A549 (cell line): ENCODE measurements at regions not wholly inside any gene's neighbourhood (a gene's known extent, or its start where the extent isn't known, plus 50 kb on each side); places are given as distances from the start of the nearest gene placed in this dataset.
A peak's percentile ranks its signal among the peaks of the same experiment; 100 is the strongest.

ENCODE experiments used
- ATAC-seq, 2 experiments: fragments of 200-7000 bp in 1 of 2; fragments of >200 bp in 1 of 2; cut with Nextera tagmentation in 1 of 2; cut with Tn5 transposase in 1 of 2; 3 replicates each; pipeline versions ENCODE4 v1.8.0 to v1.9.1; 2018 to 2020; ENCODE audit warnings: mild to moderate bottlenecking in 1 of 2, moderate library complexity in 1 of 2
- CTCF ChIA-PET: fragments of 300-600 bp; sonication (Branson Sonifier 250); formaldehyde crosslinking; extraction: SDS; loops from one replicate; lab custom pipeline; 2021; ENCODE audit warnings: antibody characterized with exemption, inconsistent platforms; lab: Yijun Ruan, JAX
- POLR2A ChIA-PET: fragments of 350-600 bp; formaldehyde crosslinking; extraction: SDS; loops from one replicate; lab custom pipeline; 2021; ENCODE audit warnings: antibody characterized with exemption, inconsistent platforms; lab: Yijun Ruan, JAX
- DNase-seq, 2 experiments: peaks; one replicate each; pipeline versions ENCODE4 v3.0.0 to v3.0.0-alpha.2; 2011 to 2016; ENCODE audit warnings: low read depth in 1 of 2, low spot score in 1 of 2
- FAIRE-seq: peaks from 2 replicates; lab custom pipeline; 2011; peaks lifted over from hg19 to GRCh38; lab: Jason Lieb, UNC
- H3K27ac ChIP-seq, 2 experiments: fragments of >200 bp; sonication (Bioruptor Twin); formaldehyde crosslinking; 3 replicates each; pipeline ENCODE4 v1.5.1; 2016 to 2017
- H3K4me1 ChIP-seq: fragments of >200 bp; sonication (Bioruptor Twin); formaldehyde crosslinking; 3 replicates; pipeline ENCODE4 v1.6.1; 2016
- H3K4me2 ChIP-seq: fragments of >200 bp; sonication (Bioruptor Twin); formaldehyde crosslinking; 3 replicates; pipeline ENCODE4 v1.6.1; 2016
- H3K4me3 ChIP-seq: fragments of >200 bp; sonication (Bioruptor Twin); formaldehyde crosslinking; 3 replicates; pipeline ENCODE4 v1.5.1; 2016
- H3K9me3 ChIP-seq: fragments of >200 bp; sonication (Bioruptor Twin); formaldehyde crosslinking; 3 replicates; pipeline ENCODE4 v1.6.1; 2016
- CBX2 ChIP-seq: fragments of 200-600 bp; sonication (generic); IDR thresholded peaks from 2 replicates; pipeline ENCODE4 v1.6.1; 2016; ENCODE audit warnings: low read depth, mild to moderate bottlenecking, borderline replicate concordance
- CBX8 ChIP-seq: fragments of 200-600 bp; sonication (generic); IDR thresholded peaks from 2 replicates; pipeline ENCODE4 v1.6.1; 2016
- FOSL2 ChIP-seq, 2 experiments: fragments of 450-650 bp in 1 of 2; fragments of >200 bp in 1 of 2; sonication (Bioruptor Twin) in 1 of 2; formaldehyde crosslinking; IDR thresholded peaks; 2 replicates each; pipeline versions ENCODE4 v1.5.0 to v1.6.1; 2016 to 2020; ENCODE audit warnings: mild to moderate bottlenecking in 1 of 2, moderate library complexity in 1 of 2
- HDAC2 ChIP-seq: fragments of 200-600 bp; sonication (generic); IDR thresholded peaks from 2 replicates; pipeline ENCODE4 v1.6.1; 2016
- HOXB13 ChIP-seq: fragments of 250-450 bp; sonication (Bioruptor Pico); IDR thresholded peaks from 2 replicates; pipeline ENCODE4 v1.5.0; 2020; ENCODE audit warnings: low read depth, mild to moderate bottlenecking, moderate library complexity
- HOXB5 ChIP-seq: fragments of 250-450 bp; sonication (Bioruptor Pico); IDR thresholded peaks from 2 replicates; pipeline ENCODE4 v1.5.0; 2020; ENCODE audit warnings: mild to moderate bottlenecking, moderate library complexity
- JUN ChIP-seq, 2 experiments: fragments of >200 bp; sonication (Bioruptor Twin); formaldehyde crosslinking; IDR thresholded peaks; 2 replicates in 1 of 2; 3 replicates in 1 of 2; pipeline ENCODE4 v1.6.1; 2016 to 2017
- JUNB ChIP-seq: fragments of >200 bp; sonication (Bioruptor Twin); formaldehyde crosslinking; IDR thresholded peaks from 2 replicates; pipeline ENCODE4 v1.6.1; 2016
- RAD21 ChIP-seq, 2 experiments: fragments of >200 bp in 1 of 2; sonication (Bioruptor Twin) in 1 of 2; formaldehyde crosslinking in 1 of 2; IDR thresholded peaks in 1 of 2; conservative IDR thresholded peaks in 1 of 2; 2 replicates in 1 of 2; 3 replicates in 1 of 2; pipeline ENCODE4 v1.6.1; 2012 to 2018; ENCODE audit warnings: inconsistent platforms in 1 of 2
- RARB ChIP-seq: fragments of 250-450 bp; sonication (Bioruptor Pico); IDR thresholded peaks from 2 replicates; pipeline ENCODE4 v1.8.0; 2021; ENCODE audit warnings: mild to moderate bottlenecking, moderate library complexity
- SMC3 ChIP-seq: fragments of >200 bp; sonication (Bioruptor Twin); formaldehyde crosslinking; IDR thresholded peaks from 3 replicates; pipeline ENCODE4 v1.6.1; 2018; ENCODE audit warnings: inconsistent platforms
- SREBF2 ChIP-seq: fragments of 450-650 bp; IDR thresholded peaks from 2 replicates; pipeline ENCODE4 v1.6.1; 2014; ENCODE audit warnings: mild to moderate bottlenecking, moderate library complexity
- ZFP36 ChIP-seq: fragments of 450-650 bp; IDR thresholded peaks from 2 replicates; pipeline ENCODE4 v1.6.1; 2014; ENCODE audit warnings: borderline replicate concordance; ENCODE audit not compliant: partially characterized antibody
- WGBS: methylation state at CpG from one replicate; pipeline ENCODE4 v1.1.6; 2017; ENCODE audit errors: missing lambda C conversion rate; 5-methylcytosine and 5-hydroxymethylcytosine counted together
- TF ChIP-seq, protein P1 (sequence below): fragments of 450-650 bp; IDR thresholded peaks from 2 replicates; pipeline ENCODE4 v1.6.1; 2014; ENCODE audit warnings: antibody characterized with exemption
- TF ChIP-seq, protein P2 (sequence below): fragments of >200 bp; sonication (Bioruptor Twin); formaldehyde crosslinking; IDR thresholded peaks from 3 replicates; pipeline ENCODE4 v1.5.1; 2016
- TF ChIP-seq, protein P3 (sequence below): fragments of 200-600 bp; sonication (generic); IDR thresholded peaks from 2 replicates; pipeline ENCODE4 v1.6.1; 2016; ENCODE audit warnings: antibody characterized with exemption, mild to moderate bottlenecking, moderate library complexity
- TF ChIP-seq, protein P4 (sequence below): fragments of >200 bp; sonication (Bioruptor Twin); formaldehyde crosslinking; IDR thresholded peaks from 3 replicates; pipeline ENCODE4 v1.6.1; 2016

DNA sequence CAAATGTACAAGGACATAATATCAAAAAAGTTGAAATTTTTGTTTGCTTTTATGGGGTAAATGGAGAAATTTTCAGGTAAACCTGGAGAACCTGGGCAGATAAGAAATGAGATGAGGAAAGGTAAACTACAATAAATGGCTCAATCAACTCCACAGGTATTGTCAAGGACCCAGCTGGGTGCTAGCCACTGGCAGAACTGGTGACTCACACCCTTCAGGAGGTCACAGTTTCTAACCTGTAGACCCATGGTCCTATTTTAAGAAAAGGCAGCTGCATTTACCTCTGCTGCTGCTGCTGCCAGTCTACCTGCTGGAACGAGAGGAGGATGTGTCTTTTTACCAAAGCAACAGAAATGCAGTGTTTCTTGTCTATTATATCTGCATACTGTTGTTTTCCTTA lies 226.6 kb downstream of the ALG10B start:
- DNase-seq = no peak
- POLR2A ChIA-PET = no interaction called here
- no peak for FAIRE-seq
- TF ChIP-seq, protein P1, sequence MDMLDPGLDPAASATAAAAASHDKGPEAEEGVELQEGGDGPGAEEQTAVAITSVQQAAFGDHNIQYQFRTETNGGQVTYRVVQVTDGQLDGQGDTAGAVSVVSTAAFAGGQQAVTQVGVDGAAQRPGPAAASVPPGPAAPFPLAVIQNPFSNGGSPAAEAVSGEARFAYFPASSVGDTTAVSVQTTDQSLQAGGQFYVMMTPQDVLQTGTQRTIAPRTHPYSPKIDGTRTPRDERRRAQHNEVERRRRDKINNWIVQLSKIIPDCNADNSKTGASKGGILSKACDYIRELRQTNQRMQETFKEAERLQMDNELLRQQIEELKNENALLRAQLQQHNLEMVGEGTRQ = no peak
- TF ChIP-seq ZFP36 = no peak
- no peak for TF ChIP-seq HOXB5 (CRISPR knock-in tag)
- TF ChIP-seq, all 56 proteins: peak for 0
- H3K9me3 ChIP-seq = no peaks in the 10 kb centered on the region
- no peaks in the 10 kb centered on the region for H3K4me1 ChIP-seq
- no peak overlapping the region for H3K27ac ChIP-seq
- H3K4me3 ChIP-seq = no peak overlapping the region
- 0% methylated on average over 1 of the region's 1 CpG for WGBS
- CTCF ChIA-PET = no interaction called here
- no peak overlapping the region for H3K4me2 ChIP-seq
- ATAC-seq = no peak

DNA sequence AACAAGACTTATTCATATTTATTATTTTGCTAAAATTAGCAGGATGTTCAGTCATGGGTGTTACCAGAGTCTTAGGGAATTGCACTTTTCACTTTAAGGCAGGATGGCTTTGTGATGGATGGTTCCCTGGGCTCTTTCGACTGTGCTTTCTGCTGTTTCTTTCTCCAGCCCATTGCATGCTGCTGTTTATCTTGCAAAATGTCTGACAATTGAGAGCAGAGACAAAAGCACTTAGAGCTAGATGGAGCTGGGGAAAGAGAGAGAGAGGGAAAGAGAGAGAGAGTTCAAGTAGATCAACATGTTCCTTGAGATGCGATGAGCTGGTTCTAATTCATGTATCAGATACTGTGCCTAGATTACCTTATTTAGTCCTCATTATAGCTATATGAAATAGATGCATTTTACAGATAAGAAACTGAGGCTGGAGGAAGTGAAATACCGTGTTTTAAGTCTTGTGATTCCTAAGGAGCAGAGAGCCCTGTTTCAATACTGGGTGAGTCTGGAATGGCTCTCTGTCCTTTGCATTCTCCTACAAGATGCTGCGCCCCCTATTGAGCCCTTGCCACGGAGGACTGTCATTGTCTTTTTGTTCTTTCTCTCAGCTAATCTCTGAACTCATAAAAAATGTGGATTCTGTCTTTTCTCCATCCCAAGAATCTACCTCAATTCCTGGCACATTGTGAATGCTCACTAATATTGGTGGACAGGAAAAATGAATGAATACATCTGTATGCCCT lies 227.9 kb downstream of the ALG10B start:
- ChIA-PET CTCF (interaction anchor here (0.6 to 1.4 kb wide), 3 partner anchors 11 to 558 kb away, joined by 3 to 4 read pairs (median 3); no protein-coding TSS in a partner anchor), POLR2A (no interaction called here)
- WGBS = 21% methylated on average over 5 of the region's 5 CpGs
- no peak for ATAC-seq
- Histone ChIP-seq H3K27ac (no peak overlapping the region), H3K4me3 (no peak overlapping the region), H3K4me2 (no peak overlapping the region), H3K4me1 (no peaks in the 10 kb centered on the region), H3K9me3 (no peaks in the 10 kb centered on the region)
- no peak for FAIRE-seq
- DNase-seq = peak in 1 of 2 experiments; percentile 11
- TF ChIP-seq, protein P2, sequence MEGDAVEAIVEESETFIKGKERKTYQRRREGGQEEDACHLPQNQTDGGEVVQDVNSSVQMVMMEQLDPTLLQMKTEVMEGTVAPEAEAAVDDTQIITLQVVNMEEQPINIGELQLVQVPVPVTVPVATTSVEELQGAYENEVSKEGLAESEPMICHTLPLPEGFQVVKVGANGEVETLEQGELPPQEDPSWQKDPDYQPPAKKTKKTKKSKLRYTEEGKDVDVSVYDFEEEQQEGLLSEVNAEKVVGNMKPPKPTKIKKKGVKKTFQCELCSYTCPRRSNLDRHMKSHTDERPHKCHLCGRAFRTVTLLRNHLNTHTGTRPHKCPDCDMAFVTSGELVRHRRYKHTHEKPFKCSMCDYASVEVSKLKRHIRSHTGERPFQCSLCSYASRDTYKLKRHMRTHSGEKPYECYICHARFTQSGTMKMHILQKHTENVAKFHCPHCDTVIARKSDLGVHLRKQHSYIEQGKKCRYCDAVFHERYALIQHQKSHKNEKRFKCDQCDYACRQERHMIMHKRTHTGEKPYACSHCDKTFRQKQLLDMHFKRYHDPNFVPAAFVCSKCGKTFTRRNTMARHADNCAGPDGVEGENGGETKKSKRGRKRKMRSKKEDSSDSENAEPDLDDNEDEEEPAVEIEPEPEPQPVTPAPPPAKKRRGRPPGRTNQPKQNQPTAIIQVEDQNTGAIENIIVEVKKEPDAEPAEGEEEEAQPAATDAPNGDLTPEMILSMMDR = 0 out of 3 replicates have a peak, but pooled peaks have one; percentile 5
- no peak for TF ChIP-seq HDAC2

DNA sequence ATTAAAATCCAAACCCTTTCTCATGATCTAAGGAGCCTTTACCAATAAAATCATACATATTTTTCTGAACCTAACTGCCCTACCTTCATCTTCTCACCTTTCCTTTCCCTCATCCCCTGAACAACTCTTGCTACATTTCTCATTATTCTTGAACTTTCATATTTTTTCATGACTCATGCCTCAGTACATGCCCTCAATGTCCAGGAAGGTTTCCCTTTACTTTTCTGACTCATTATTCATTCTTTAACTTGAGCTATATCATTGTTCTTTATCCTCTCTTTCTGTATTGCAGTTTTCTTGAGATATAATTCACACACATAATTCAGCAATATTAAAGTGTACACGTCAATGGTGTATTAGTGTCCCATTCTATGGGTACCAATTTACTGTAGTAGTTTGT lies 231.0 kb downstream of the ALG10B start:
- 7% methylated on average over 1 of the region's 1 CpG for WGBS
- no peaks in the 10 kb centered on the region for H3K4me1 ChIP-seq
- no peak overlapping the region for H3K4me2 ChIP-seq
- no peak overlapping the region for H3K27ac ChIP-seq
- POLR2A ChIA-PET = no interaction called here
- FAIRE-seq = no peak
- no peak for ATAC-seq
- CTCF ChIA-PET = no interaction called here
- H3K9me3 ChIP-seq = no peaks in the 10 kb centered on the region
- TF ChIP-seq CBX2 = no peak
- no peak for TF ChIP-seq FOSL2 (IDR thresholded peaks at IDR 0.05)
- 0 out of 2 replicates have a peak, but pooled peaks have one; percentile 12 for TF ChIP-seq FOSL2 (CRISPR knock-in tag; IDR thresholded peaks at IDR 0.05)
- no peak for TF ChIP-seq CBX8
- no peak for TF ChIP-seq SMC3
- no peak overlapping the region for H3K4me3 ChIP-seq
- no peak for DNase-seq

DNA sequence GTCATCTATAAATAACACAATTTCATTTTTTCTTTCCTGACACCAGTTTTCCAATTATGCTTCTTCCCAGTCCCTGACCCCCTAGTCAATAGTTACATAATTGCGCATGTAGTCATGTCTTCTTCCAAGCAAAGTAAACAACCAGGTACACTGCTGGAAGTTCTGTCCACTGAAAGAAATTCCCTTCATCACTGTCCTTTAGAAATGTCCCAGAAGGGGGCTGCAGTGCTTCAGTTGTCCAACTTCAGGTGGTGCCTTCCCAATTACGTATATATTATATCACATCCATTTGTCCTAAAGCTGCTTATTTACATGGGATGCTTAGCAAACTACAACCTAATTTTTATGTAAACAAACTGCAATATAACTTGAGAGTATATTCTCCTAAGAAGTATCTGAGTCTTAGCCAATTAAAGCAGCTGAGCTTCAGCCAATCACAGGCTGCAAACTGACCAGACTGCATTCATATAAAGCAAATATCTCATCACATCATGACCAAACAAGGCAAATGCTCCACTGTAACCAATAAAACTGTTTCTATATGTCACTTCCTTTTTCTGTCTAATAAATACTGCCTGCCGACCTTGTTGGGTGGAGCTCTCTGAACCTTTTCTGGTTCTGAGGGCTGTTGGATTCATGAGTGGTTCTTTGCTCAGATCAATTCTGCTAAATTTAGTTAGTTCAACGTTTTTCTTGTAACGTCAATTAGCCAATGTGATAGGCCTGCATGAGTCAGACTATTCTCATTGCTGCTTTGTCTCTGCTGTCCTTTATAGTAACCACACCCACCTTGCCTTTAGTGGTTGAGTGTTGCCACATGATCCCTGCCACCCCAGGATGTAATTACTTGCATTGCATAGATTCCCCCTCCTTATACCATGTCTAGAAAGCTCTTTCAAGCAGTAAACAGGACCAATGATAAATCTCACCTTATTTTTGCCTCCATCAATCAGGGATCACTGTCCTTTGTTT lies 239.3 kb downstream of the ALG10B start:
- POLR2A ChIA-PET = no interaction called here
- H3K4me2 ChIP-seq = no peak overlapping the region
- no peak overlapping the region for H3K4me3 ChIP-seq
- ATAC-seq = no peak
- CTCF ChIA-PET = interaction anchor here (0.8 to 1.8 kb wide), 2 partner anchors 12 to 21 kb away, joined by 3 to 4 read pairs; no protein-coding TSS in a partner anchor
- WGBS = 11% methylated on average over 5 of the region's 5 CpGs
- TF ChIP-seq HOXB13 (CRISPR knock-in tag) = no peak
- TF ChIP-seq JUNB = no peak
- TF ChIP-seq, protein P3, sequence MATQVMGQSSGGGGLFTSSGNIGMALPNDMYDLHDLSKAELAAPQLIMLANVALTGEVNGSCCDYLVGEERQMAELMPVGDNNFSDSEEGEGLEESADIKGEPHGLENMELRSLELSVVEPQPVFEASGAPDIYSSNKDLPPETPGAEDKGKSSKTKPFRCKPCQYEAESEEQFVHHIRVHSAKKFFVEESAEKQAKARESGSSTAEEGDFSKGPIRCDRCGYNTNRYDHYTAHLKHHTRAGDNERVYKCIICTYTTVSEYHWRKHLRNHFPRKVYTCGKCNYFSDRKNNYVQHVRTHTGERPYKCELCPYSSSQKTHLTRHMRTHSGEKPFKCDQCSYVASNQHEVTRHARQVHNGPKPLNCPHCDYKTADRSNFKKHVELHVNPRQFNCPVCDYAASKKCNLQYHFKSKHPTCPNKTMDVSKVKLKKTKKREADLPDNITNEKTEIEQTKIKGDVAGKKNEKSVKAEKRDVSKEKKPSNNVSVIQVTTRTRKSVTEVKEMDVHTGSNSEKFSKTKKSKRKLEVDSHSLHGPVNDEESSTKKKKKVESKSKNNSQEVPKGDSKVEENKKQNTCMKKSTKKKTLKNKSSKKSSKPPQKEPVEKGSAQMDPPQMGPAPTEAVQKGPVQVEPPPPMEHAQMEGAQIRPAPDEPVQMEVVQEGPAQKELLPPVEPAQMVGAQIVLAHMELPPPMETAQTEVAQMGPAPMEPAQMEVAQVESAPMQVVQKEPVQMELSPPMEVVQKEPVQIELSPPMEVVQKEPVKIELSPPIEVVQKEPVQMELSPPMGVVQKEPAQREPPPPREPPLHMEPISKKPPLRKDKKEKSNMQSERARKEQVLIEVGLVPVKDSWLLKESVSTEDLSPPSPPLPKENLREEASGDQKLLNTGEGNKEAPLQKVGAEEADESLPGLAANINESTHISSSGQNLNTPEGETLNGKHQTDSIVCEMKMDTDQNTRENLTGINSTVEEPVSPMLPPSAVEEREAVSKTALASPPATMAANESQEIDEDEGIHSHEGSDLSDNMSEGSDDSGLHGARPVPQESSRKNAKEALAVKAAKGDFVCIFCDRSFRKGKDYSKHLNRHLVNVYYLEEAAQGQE = no peak
- TF ChIP-seq JUN (IDR thresholded peaks at IDR 0.05) = no peak
- no peak for TF ChIP-seq SREBF2
- TF ChIP-seq RAD21 (conservative IDR thresholded peaks at IDR 0.05 in 1 of 2, IDR thresholded peaks at IDR 0.05 in 1 of 2) = peak in 1 of 2 experiments; percentile 24; a peak in 1 of 5 replicates
- TF ChIP-seq RARB (CRISPR knock-in tag) = no peak
- TF ChIP-seq, protein P4, sequence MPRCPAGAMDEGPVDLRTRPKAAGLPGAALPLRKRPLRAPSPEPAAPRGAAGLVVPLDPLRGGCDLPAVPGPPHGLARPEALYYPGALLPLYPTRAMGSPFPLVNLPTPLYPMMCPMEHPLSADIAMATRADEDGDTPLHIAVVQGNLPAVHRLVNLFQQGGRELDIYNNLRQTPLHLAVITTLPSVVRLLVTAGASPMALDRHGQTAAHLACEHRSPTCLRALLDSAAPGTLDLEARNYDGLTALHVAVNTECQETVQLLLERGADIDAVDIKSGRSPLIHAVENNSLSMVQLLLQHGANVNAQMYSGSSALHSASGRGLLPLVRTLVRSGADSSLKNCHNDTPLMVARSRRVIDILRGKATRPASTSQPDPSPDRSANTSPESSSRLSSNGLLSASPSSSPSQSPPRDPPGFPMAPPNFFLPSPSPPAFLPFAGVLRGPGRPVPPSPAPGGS = no peak
- no peaks in the 10 kb centered on the region for H3K4me1 ChIP-seq
- no peak overlapping the region for H3K27ac ChIP-seq
- no peaks in the 10 kb centered on the region for H3K9me3 ChIP-seq
- peak in 1 of 2 experiments; percentile 5 for DNase-seq
- FAIRE-seq = no peak
